OCI-LY3 (cell line): ENCODE measurements at regions not wholly inside any gene's neighbourhood (a gene's known extent, or its start where the extent isn't known, plus 50 kb on each side); places are given as distances from the start of the nearest gene placed in this dataset.

ENCODE experiments used
- H2AFZ ChIP-seq: fragments of 200-600, 300-600 bp; shearing (Covaris generic); 2 replicates; pipeline ENCODE4 v1.6.0; 2014; ENCODE audit warnings: antibody characterized with exemption, low read depth, low read length
- H3K27ac ChIP-seq: fragments of 200-600, 300-600 bp; sonication (generic); 2 replicates; pipeline ENCODE4 v1.5.1; 2014; ENCODE audit warnings: mild to moderate bottlenecking, low read length, moderate library complexity, mixed read lengths
- H3K27me3 ChIP-seq: fragments of 200-600, 300-600 bp; sonication (generic); 2 replicates; pipeline ENCODE4 v1.6.1; 2014; ENCODE audit warnings: low read depth, low read length, mixed read lengths
- H3K36me3 ChIP-seq: fragments of 200-600, 300-600 bp; sonication (generic); replicated peaks from 2 replicates; pipeline ENCODE3; 2014; ENCODE audit warnings: low read depth, low read length, mixed read lengths
- H3K4me1 ChIP-seq: fragments of 300-600, 200-600 bp; sonication (generic); 2 replicates; pipeline ENCODE4 v1.6.1; 2014; ENCODE audit warnings: low read length, mixed read lengths
- H3K4me2 ChIP-seq: fragments of 200-600, 300-600 bp; sonication (generic); 2 replicates; pipeline ENCODE4 v1.6.1; 2014; ENCODE audit warnings: low read length, mixed read lengths
- H3K4me3 ChIP-seq: fragments of 300-600, 200-600 bp; sonication (generic); 2 replicates; pipeline ENCODE4 v1.5.1; 2014; ENCODE audit warnings: antibody characterized with exemption, mild to moderate bottlenecking, low read length, moderate library complexity
- H3K79me2 ChIP-seq: fragments of 300-600, 200-600 bp; shearing (Covaris generic); 2 replicates; pipeline ENCODE4 v1.6.1; 2014; ENCODE audit warnings: mild to moderate bottlenecking, low read length, mixed read lengths
- H3K9ac ChIP-seq: fragments of 300-600, 200-600 bp; shearing (Covaris generic); 2 replicates; pipeline ENCODE4 v1.6.0; 2014; ENCODE audit warnings: mild to moderate bottlenecking, low read length, moderate library complexity
- H3K9me3 ChIP-seq: fragments of 200-600, 300-600 bp; shearing (Covaris generic); 2 replicates; pipeline ENCODE4 v1.6.1; 2014; ENCODE audit warnings: low read length, mixed read lengths; ENCODE audit not compliant: insufficient read depth
- H4K20me1 ChIP-seq: fragments of 200-600, 300-600 bp; sonication (generic); 2 replicates; pipeline ENCODE4 v1.6.1; 2016; ENCODE audit warnings: low read length, mixed read lengths; ENCODE audit not compliant: insufficient read depth
- CTCF ChIP-seq: fragments of 200-600, 300-600 bp; sonication (generic); IDR thresholded peaks from 2 replicates; pipeline ENCODE4 v1.5.1; 2014; ENCODE audit warnings: antibody characterized with exemption, low read length, low read depth
- EZH2phosphoT487 ChIP-seq: fragments of 200-600 bp; shearing (Covaris generic); IDR thresholded peaks from 2 replicates; pipeline ENCODE4 v1.6.1; 2018; ENCODE audit warnings: antibody characterized with exemption, mixed run types, low read depth

GRCh38 chr5:167921796-167922195, 369.6 kb upstream of the WWC1 start:
- no peak overlapping the region for H3K27ac ChIP-seq
- 0 out of 2 replicates have a peak, but pooled peaks cover 11% of the 10 kb centered on the region for H3K27me3 ChIP-seq
- no peak overlapping the region for H2AFZ ChIP-seq
- no peaks in the 10 kb centered on the region for H3K9me3 ChIP-seq
- no peak overlapping the region for H3K4me3 ChIP-seq
- H3K9ac ChIP-seq: no peak overlapping the region
- no peaks in the 10 kb centered on the region for H4K20me1 ChIP-seq
- H3K79me2 ChIP-seq: no peaks in the 10 kb centered on the region
- H3K36me3 ChIP-seq: no peaks in the 10 kb centered on the region
- no peak overlapping the region for H3K4me2 ChIP-seq
- TF ChIP-seq CTCF (no peak), EZH2phosphoT487 (no peak)
- no peaks in the 10 kb centered on the region for H3K4me1 ChIP-seq

DNA sequence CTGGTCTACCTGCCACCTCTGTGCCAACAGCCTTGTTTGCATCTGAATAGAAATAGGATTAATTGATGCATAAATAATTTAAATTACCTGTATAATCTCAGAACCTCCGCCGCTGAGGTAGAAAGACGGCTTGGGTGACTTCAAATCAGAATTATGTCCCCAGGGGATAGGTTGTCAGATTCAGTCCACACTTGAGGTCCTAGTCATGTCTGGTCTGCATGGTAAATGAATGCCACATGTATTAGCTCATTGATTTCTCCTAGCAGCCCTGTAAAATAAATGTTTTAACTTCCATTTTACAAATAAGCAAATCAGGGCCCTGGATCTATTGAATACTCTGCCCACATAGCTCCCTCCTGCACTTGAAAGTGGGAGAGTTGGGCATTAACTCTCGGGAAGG, 368.0 kb upstream of the WWC1 start:
- TF ChIP-seq EZH2phosphoT487: no peak
- TF ChIP-seq CTCF: no peak
- Histone ChIP-seq H3K79me2 (no peaks in the 10 kb centered on the region), H3K4me1 (no peaks in the 10 kb centered on the region)

GRCh38 chr5:167929841-167930240, 361.6 kb upstream of the WWC1 start:
- H3K4me2 ChIP-seq: no peak overlapping the region
- no peak overlapping the region for H3K4me3 ChIP-seq

More for the DNA sequence above, 368.0 kb upstream of the WWC1 start:
- Histone ChIP-seq H3K4me3 (no peak overlapping the region), H4K20me1 (no peaks in the 10 kb centered on the region), H3K4me2 (no peak overlapping the region), H3K27ac (no peak overlapping the region), H3K9me3 (no peaks in the 10 kb centered on the region), H3K36me3 (no peaks in the 10 kb centered on the region), H3K27me3 (0 out of 2 replicates have a peak, but pooled peaks cover 11% of the 10 kb centered on the region), H2AFZ (no peak overlapping the region), H3K9ac (no peak overlapping the region)

GRCh38 chr5:167934551-167934971, 356.9 kb upstream of the WWC1 start:
- no peak overlapping the region for H3K4me3 ChIP-seq
- H3K4me1 ChIP-seq: no peaks in the 10 kb centered on the region
- H4K20me1 ChIP-seq: no peaks in the 10 kb centered on the region
- no peak overlapping the region for H3K27ac ChIP-seq
- H3K79me2 ChIP-seq: no peaks in the 10 kb centered on the region
- H3K36me3 ChIP-seq: no peaks in the 10 kb centered on the region
- no peak overlapping the region for H2AFZ ChIP-seq
- no peaks in the 10 kb centered on the region for H3K9me3 ChIP-seq
- H3K9ac ChIP-seq: no peak overlapping the region
- TF ChIP-seq EZH2phosphoT487: no peak
- no peak overlapping the region for H3K4me2 ChIP-seq
- peaks cover 4% of the 10 kb centered on the region; the same call in 1 of the 2 replicates for H3K27me3 ChIP-seq

More at GRCh38 chr5:167929841-167930240, 361.6 kb upstream of the WWC1 start:
- H4K20me1 ChIP-seq: no peaks in the 10 kb centered on the region
- H3K9ac ChIP-seq: no peak overlapping the region
- H3K27ac ChIP-seq: no peak overlapping the region
- H3K9me3 ChIP-seq: no peaks in the 10 kb centered on the region
- no peaks in the 10 kb centered on the region for H3K79me2 ChIP-seq
- no peak overlapping the region for H2AFZ ChIP-seq
- H3K4me1 ChIP-seq: no peaks in the 10 kb centered on the region
- no peaks in the 10 kb centered on the region for H3K36me3 ChIP-seq
- no peak for TF ChIP-seq CTCF
- TF ChIP-seq EZH2phosphoT487: no peak
- H3K27me3 ChIP-seq: peaks cover 3% of the 10 kb centered on the region; the same call in 1 of the 2 replicates

DNA sequence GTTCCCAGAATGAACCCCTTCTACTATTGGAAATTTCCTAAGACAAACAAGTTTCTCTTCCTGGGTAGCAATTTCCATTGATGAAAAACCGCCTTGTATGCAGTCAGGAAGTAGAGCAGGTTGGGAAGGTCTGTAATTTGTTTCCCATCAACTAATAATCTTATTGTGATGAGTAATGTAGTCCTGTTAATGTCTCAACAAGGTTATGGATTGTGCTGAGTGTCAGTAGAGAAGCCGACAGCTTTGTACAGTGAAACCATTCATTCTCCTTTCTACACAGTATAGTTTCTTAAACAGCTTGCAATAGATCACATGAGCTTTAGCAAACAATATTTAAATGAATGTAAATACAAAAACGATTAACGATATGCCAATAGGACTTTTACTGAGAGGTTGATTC, 355.4 kb upstream of the WWC1 start:
- H3K9me3 ChIP-seq: no peaks in the 10 kb centered on the region
- TF ChIP-seq CTCF: no peak
- TF ChIP-seq EZH2phosphoT487: no peak
- no peak overlapping the region for H2AFZ ChIP-seq
- no peak overlapping the region for H3K4me2 ChIP-seq
- peaks cover 11% of the 10 kb centered on the region for H3K27me3 ChIP-seq
- H3K27ac ChIP-seq: no peak overlapping the region
- no peaks in the 10 kb centered on the region for H4K20me1 ChIP-seq
- no peak overlapping the region for H3K4me3 ChIP-seq
- H3K79me2 ChIP-seq: no peaks in the 10 kb centered on the region
- no peak overlapping the region for H3K9ac ChIP-seq
- H3K36me3 ChIP-seq: no peaks in the 10 kb centered on the region
- no peaks in the 10 kb centered on the region for H3K4me1 ChIP-seq
